ENCODE measurements at regions not wholly inside any gene's neighbourhood (a gene's known extent, or its start where the extent isn't known, plus 50 kb on each side); places are given as distances from the start of the nearest gene placed in this dataset.
"Not testable (repeated sequence)": the region's sequence is repeated elsewhere in the genome, so short reads cannot be mapped to it uniquely, and the experiment has no call there.

DNA sequence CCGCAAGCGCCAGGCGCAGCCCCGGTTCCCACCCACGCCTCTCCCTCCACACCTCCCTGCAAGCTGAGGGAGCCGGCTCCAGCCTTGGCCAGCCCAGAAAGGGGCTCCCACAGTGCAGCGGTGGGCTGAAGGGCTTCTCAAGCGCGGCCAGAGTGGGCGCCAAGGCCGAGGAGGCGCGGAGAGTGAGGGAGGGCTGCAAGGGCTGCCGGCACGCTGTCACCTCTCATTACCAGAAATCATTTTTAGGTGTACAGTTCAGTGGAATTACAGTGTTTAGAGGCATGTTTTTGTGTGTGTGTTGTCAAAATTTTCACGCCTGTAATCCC, 94.8 kb upstream of the KDM7A start:
- TF ChIP-seq, protein P1, sequence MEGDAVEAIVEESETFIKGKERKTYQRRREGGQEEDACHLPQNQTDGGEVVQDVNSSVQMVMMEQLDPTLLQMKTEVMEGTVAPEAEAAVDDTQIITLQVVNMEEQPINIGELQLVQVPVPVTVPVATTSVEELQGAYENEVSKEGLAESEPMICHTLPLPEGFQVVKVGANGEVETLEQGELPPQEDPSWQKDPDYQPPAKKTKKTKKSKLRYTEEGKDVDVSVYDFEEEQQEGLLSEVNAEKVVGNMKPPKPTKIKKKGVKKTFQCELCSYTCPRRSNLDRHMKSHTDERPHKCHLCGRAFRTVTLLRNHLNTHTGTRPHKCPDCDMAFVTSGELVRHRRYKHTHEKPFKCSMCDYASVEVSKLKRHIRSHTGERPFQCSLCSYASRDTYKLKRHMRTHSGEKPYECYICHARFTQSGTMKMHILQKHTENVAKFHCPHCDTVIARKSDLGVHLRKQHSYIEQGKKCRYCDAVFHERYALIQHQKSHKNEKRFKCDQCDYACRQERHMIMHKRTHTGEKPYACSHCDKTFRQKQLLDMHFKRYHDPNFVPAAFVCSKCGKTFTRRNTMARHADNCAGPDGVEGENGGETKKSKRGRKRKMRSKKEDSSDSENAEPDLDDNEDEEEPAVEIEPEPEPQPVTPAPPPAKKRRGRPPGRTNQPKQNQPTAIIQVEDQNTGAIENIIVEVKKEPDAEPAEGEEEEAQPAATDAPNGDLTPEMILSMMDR (optimal IDR thresholded peaks at IDR 0.05 in 1 of 3, IDR thresholded peaks at IDR 0.05 in 1 of 3, conservative IDR thresholded peaks at IDR 0.05 in 1 of 3; ENCODE audit: extremely low read depth in 1 of 3, insufficient read depth in 2 of 3, low read length in 3 of 3), result not testable (repeated sequence)
- TF ChIP-seq EZH2 (IDR thresholded peaks at IDR 0.05; ENCODE audit: low read length), result not testable (repeated sequence)
